ENCODE measurements at regions not wholly inside any gene's neighbourhood (a gene's known extent, or its start where the extent isn't known, plus 50 kb on each side); places are given as distances from the start of the nearest gene placed in this dataset.
"Not testable (repeated sequence)": the region's sequence is repeated elsewhere in the genome, so short reads cannot be mapped to it uniquely, and the experiment has no call there.

GRCh38 chr1:148379697-148380096, 103.4 kb downstream of the PPIAL4G start:
- H3K9ac ChIP-seq (ENCODE audit: low read length), result no peak overlapping the region
- H3F3A ChIP-seq (ENCODE audit: insufficient read depth, low read length), result no peaks in the 10 kb centered on the region
- no peaks in the 10 kb centered on the region for H3K4me1 ChIP-seq (ENCODE audit: insufficient read depth, low read length, severe bottlenecking)
- TF ChIP-seq, protein P1, sequence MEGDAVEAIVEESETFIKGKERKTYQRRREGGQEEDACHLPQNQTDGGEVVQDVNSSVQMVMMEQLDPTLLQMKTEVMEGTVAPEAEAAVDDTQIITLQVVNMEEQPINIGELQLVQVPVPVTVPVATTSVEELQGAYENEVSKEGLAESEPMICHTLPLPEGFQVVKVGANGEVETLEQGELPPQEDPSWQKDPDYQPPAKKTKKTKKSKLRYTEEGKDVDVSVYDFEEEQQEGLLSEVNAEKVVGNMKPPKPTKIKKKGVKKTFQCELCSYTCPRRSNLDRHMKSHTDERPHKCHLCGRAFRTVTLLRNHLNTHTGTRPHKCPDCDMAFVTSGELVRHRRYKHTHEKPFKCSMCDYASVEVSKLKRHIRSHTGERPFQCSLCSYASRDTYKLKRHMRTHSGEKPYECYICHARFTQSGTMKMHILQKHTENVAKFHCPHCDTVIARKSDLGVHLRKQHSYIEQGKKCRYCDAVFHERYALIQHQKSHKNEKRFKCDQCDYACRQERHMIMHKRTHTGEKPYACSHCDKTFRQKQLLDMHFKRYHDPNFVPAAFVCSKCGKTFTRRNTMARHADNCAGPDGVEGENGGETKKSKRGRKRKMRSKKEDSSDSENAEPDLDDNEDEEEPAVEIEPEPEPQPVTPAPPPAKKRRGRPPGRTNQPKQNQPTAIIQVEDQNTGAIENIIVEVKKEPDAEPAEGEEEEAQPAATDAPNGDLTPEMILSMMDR (IDR thresholded peaks at IDR 0.05; ENCODE audit: low read length), result no peak
- TF ChIP-seq EZH2 (IDR thresholded peaks at IDR 0.05; ENCODE audit: borderline replicate concordance, low read length), result no peak
- H4K20me1 ChIP-seq (ENCODE audit: insufficient read depth, low read length), result no peaks in the 10 kb centered on the region
- H3K27me3 ChIP-seq (ENCODE audit: insufficient read depth, low read length), result no peaks in the 10 kb centered on the region
- H3K4me3 ChIP-seq (ENCODE audit: low read depth, low read length, poor library complexity, severe bottlenecking), result no peak overlapping the region
- no peaks in the 10 kb centered on the region for H3K9me3 ChIP-seq (ENCODE audit: low read length)
- no peaks in the 10 kb centered on the region for H3K36me3 ChIP-seq (ENCODE audit: insufficient read depth, low read length)
- H2AFZ ChIP-seq (ENCODE audit: low read length), result no peak overlapping the region
- H3K9me2 ChIP-seq (ENCODE audit: low read depth, low read length), result no peaks in the 10 kb centered on the region
- no peak overlapping the region for H3K4me2 ChIP-seq (ENCODE audit: low read length)
- no peaks in the 10 kb centered on the region for H3K79me2 ChIP-seq (ENCODE audit: insufficient read depth, low read length)
- no peak overlapping the region for H3K27ac ChIP-seq (ENCODE audit: low read depth, low read length, poor library complexity, severe bottlenecking)

DNA sequence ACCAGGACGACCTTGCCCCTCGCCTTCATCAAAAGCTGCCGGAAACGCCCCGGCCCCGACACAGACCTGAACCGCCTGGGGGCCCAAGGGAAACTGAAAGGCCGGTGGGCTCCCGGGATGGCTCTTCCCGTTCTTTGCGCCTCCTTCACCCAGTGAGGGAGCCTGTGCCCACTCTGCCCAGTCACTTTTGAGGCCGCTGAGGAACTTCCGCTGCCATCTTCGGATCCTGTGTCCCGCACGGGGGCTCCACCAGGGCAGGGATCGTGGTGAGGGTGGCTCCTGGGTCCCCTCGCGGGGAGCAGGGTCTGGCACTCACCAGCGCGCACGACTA, 104.0 kb downstream of the PPIAL4G start:
- TF ChIP-seq, protein P1 (IDR thresholded peaks at IDR 0.05; ENCODE audit: low read length), result no peak
- no peak for TF ChIP-seq EZH2 (IDR thresholded peaks at IDR 0.05; ENCODE audit: borderline replicate concordance, low read length)
- Histone ChIP-seq H3K36me3 (ENCODE audit: insufficient read depth, low read length) (no peaks in the 10 kb centered on the region), H3F3A (ENCODE audit: insufficient read depth, low read length) (no peaks in the 10 kb centered on the region), H3K4me3 (ENCODE audit: low read depth, low read length, poor library complexity, severe bottlenecking) (no peak overlapping the region), H3K4me2 (ENCODE audit: low read length) (no peak overlapping the region), H3K27ac (ENCODE audit: low read depth, low read length, poor library complexity, severe bottlenecking) (no peak overlapping the region), H4K20me1 (ENCODE audit: insufficient read depth, low read length) (no peaks in the 10 kb centered on the region), H3K27me3 (ENCODE audit: insufficient read depth, low read length) (no peaks in the 10 kb centered on the region), H3K9me2 (ENCODE audit: low read depth, low read length) (no peaks in the 10 kb centered on the region), H3K9ac (ENCODE audit: low read length) (no peak overlapping the region), H2AFZ (ENCODE audit: low read length) (no peak overlapping the region), H3K9me3 (ENCODE audit: low read length) (no peaks in the 10 kb centered on the region), H3K79me2 (ENCODE audit: insufficient read depth, low read length) (no peaks in the 10 kb centered on the region), H3K4me1 (ENCODE audit: insufficient read depth, low read length, severe bottlenecking) (no peaks in the 10 kb centered on the region)

DNA sequence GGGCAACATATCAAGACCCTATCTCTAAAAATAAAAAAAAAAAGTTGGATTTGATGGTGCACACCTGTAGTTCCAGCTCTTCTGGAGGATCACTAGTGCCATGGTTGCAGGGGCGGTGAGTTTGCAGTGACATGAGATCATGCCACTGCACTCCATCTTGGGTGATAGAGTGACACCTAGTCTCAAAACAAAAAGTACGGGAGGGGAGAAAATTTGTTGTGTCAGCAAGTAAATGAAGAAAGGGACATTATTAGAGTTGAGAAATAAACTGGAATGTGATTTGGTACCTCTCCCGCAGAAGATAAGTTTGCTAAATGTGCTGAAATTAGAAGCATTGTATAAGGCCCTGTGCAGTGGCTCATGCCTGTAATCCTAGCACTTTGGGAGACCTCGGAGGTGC, 105.1 kb downstream of the PPIAL4G start:
- H3K4me1 ChIP-seq (ENCODE audit: insufficient read depth, low read length, severe bottlenecking); H3K27ac ChIP-seq (ENCODE audit: low read depth, low read length, poor library complexity, severe bottlenecking); H3K4me3 ChIP-seq (ENCODE audit: low read depth, low read length, poor library complexity, severe bottlenecking); H3K9me3 ChIP-seq (ENCODE audit: low read length); H3F3A ChIP-seq (ENCODE audit: insufficient read depth, low read length); H2AFZ ChIP-seq (ENCODE audit: low read length); H3K9me2 ChIP-seq (ENCODE audit: low read depth, low read length); H3K36me3 ChIP-seq (ENCODE audit: insufficient read depth, low read length); H3K9ac ChIP-seq (ENCODE audit: low read length); H3K4me2 ChIP-seq (ENCODE audit: low read length); H4K20me1 ChIP-seq (ENCODE audit: insufficient read depth, low read length); H3K27me3 ChIP-seq (ENCODE audit: insufficient read depth, low read length); H3K79me2 ChIP-seq (ENCODE audit: insufficient read depth, low read length): not testable (repeated sequence)

DNA sequence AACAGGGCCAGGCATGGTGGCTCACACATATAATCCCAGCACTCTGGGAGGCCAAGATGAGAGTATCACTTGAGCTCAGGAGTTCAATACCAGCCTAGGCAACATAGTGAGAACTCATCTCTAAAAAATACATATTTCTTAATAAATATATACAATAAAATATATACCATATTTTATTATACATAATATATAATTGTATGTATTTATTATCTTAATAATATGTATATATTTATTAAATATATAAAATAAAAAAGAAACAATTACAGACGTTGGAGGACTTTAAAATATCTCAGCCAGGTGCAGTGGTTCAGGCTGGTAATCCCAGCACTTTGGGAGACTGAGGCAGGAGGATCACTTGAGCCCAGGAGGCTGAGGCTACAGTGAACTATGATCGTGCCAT, 106.1 kb downstream of the PPIAL4G start:
- H3K79me2 ChIP-seq (ENCODE audit: insufficient read depth, low read length); H3K9me2 ChIP-seq (ENCODE audit: low read depth, low read length): not testable (repeated sequence)
- H3K4me1 ChIP-seq (ENCODE audit: insufficient read depth, low read length, severe bottlenecking), result peaks cover 11% of the 10 kb centered on the region

More for the DNA sequence above, 106.1 kb downstream of the PPIAL4G start:
- not testable (repeated sequence) for H3F3A ChIP-seq (ENCODE audit: insufficient read depth, low read length); H3K27ac ChIP-seq (ENCODE audit: low read depth, low read length, poor library complexity, severe bottlenecking); H3K36me3 ChIP-seq (ENCODE audit: insufficient read depth, low read length); H3K9me3 ChIP-seq (ENCODE audit: low read length); H3K9ac ChIP-seq (ENCODE audit: low read length); H2AFZ ChIP-seq (ENCODE audit: low read length); H3K27me3 ChIP-seq (ENCODE audit: insufficient read depth, low read length); H4K20me1 ChIP-seq (ENCODE audit: insufficient read depth, low read length); H3K4me2 ChIP-seq (ENCODE audit: low read length); H3K4me3 ChIP-seq (ENCODE audit: low read depth, low read length, poor library complexity, severe bottlenecking)
